HepG2 (cell line): ENCODE measurements at regions not wholly inside any gene's neighbourhood (a gene's known extent, or its start where the extent isn't known, plus 50 kb on each side); places are given as distances from the start of the nearest gene placed in this dataset.

Experiments
- ATAC-seq: fragments of 200-7000 bp; cut with Tn5 transposase; 3 replicates; pipeline ENCODE4 v1.9.1; 2020; ENCODE audit warnings: mild to moderate bottlenecking, moderate library complexity
- BruUV-seq: library from RNA; stranded (reverse); fragments of 400-500 nt; replicated peaks from 2 replicates; lab custom pipeline; 2021; lab: Mats Ljungman, UMichigan
- CTCF ChIA-PET: fragments of 300-600 bp; formaldehyde crosslinking; extraction: SDS; loops from one replicate; lab custom pipeline; 2021; ENCODE audit warnings: low total read pairs, inconsistent platforms, low intra/inter-chr PET ratio; lab: Yijun Ruan, JAX
- POLR2A ChIA-PET: fragments of 350-600 bp; sonication (Branson Sonifier 250); formaldehyde crosslinking; loops from one replicate; lab custom pipeline; 2020; ENCODE audit warnings: antibody characterized with exemption, inconsistent platforms; lab: Yijun Ruan, JAX
- DNase-seq: peaks from one replicate; pipeline ENCODE4 v3.0.0-alpha.2; 2015; ENCODE audit warnings: low spot score
- FAIRE-seq: peaks from 3 replicates; lab custom pipeline; 2011; peaks lifted over from hg19 to GRCh38; lab: Jason Lieb, UNC
- H2AFZ ChIP-seq: one replicate; pipeline ENCODE4 v1.6.1; 2011; ENCODE audit warnings: low read length, inconsistent platforms
- H3K27ac ChIP-seq: fragments of 300-600 bp; 3 replicates; pipeline ENCODE4 v1.8.0; 2011; ENCODE audit warnings: mixed run types, mild to moderate bottlenecking, mixed read lengths, low read length, inconsistent platforms; ENCODE audit not compliant: insufficient read depth; ENCODE audit errors: extremely low read length
- H3K27me3 ChIP-seq, 2 experiments: fragments of 200-600 bp in 1 of 2; 2 replicates in 1 of 2; 3 replicates in 1 of 2; pipeline versions ENCODE4 v1.6.0 to v1.8.0; 2011; ENCODE audit warnings: low read length in 2 of 2, mild to moderate bottlenecking in 2 of 2, moderate library complexity in 2 of 2, inconsistent platforms in 1 of 2; ENCODE audit not compliant: insufficient read depth in 2 of 2, control insufficient read depth in 1 of 2
- H3K36me3 ChIP-seq, 2 experiments: fragments of 200-600 bp in 1 of 2; replicated peaks in 1 of 2; 2 replicates in 1 of 2; 3 replicates in 1 of 2; pipeline versions ENCODE4 v1.5.1 to v1.8.0; 2011; ENCODE audit warnings: low read length in 2 of 2, inconsistent platforms in 1 of 2; ENCODE audit not compliant: insufficient read depth in 2 of 2, control insufficient read depth in 1 of 2
- H3K4me1 ChIP-seq: 2 replicates; pipeline ENCODE4 v1.5.1; 2012; ENCODE audit warnings: low read length, inconsistent platforms; ENCODE audit not compliant: insufficient read depth
- H3K4me2 ChIP-seq: 2 replicates; pipeline ENCODE4 v1.6.0; 2011; ENCODE audit warnings: low read depth, low read length, inconsistent platforms
- H3K4me3 ChIP-seq, 3 experiments: fragments of 200-600 bp in 1 of 3; sonication (generic), shearing (Covaris generic) in 1 of 3; replicated peaks in 1 of 3; 2 replicates each; pipeline ENCODE4 v1.5.1; 2011 to 2016; ENCODE audit warnings: low read length in 3 of 3, inconsistent platforms in 2 of 3, low read depth in 2 of 3, mild to moderate bottlenecking in 2 of 3, control low read depth in 1 of 3, mixed read lengths in 1 of 3; ENCODE audit not compliant: insufficient read depth in 1 of 3
- H3K79me2 ChIP-seq: one replicate; pipeline ENCODE4 v1.6.1; 2011; ENCODE audit warnings: low read length, inconsistent platforms; ENCODE audit not compliant: insufficient read depth
- H3K9ac ChIP-seq: 2 replicates; pipeline ENCODE4 v1.6.0; 2011; ENCODE audit warnings: mild to moderate bottlenecking, low read depth, low read length, inconsistent platforms; ENCODE audit not compliant: insufficient read depth
- H3K9me3 ChIP-seq: 2 replicates; pipeline ENCODE4 v1.5.1; 2012; ENCODE audit warnings: mild to moderate bottlenecking, low read length
- H4K20me1 ChIP-seq: 2 replicates; pipeline ENCODE4 v1.6.0; 2011; ENCODE audit warnings: inconsistent platforms, mild to moderate bottlenecking, low read length, moderate library complexity; ENCODE audit not compliant: insufficient read depth
- CERS6 ChIP-seq: sonication (generic); formaldehyde crosslinking; IDR thresholded peaks from 2 replicates; pipeline ENCODE4 v1.5.0; 2020; ENCODE audit warnings: missing genetic modification reagents
- EEA1 ChIP-seq: sonication (generic); formaldehyde crosslinking; IDR thresholded peaks from 2 replicates; pipeline ENCODE4 v1.5.1; 2020; ENCODE audit warnings: mild to moderate bottlenecking, missing genetic modification reagents, borderline replicate concordance
- FOXM1 ChIP-seq: sonication (generic); formaldehyde crosslinking; IDR thresholded peaks from 2 replicates; pipeline ENCODE4 v1.5.0; 2020; ENCODE audit warnings: missing genetic modification reagents
- MAFK ChIP-seq, 2 experiments: IDR thresholded peaks in 1 of 2; conservative IDR thresholded peaks in 1 of 2; 2 replicates each; pipeline ENCODE4 v1.6.1; 2011; ENCODE audit warnings: improper control_type of control experiment in 2 of 2, low read length in 2 of 2
- TOPORS ChIP-seq: sonication (generic); formaldehyde crosslinking; IDR thresholded peaks from 2 replicates; pipeline ENCODE4 v1.8.0; 2023; ENCODE audit warnings: mild to moderate bottlenecking, missing genetic modification reagents
- TRAFD1 ChIP-seq: sonication (generic); formaldehyde crosslinking; IDR thresholded peaks from 2 replicates; pipeline ENCODE4 v1.5.1; 2020; ENCODE audit warnings: missing genetic modification reagents, mild to moderate bottlenecking, borderline replicate concordance
- USF2 ChIP-seq, 2 experiments: sonication (generic) in 1 of 2; formaldehyde crosslinking in 1 of 2; IDR thresholded peaks; 2 replicates each; pipeline versions ENCODE4 v1.5.1 to v1.6.1; 2011 to 2020; ENCODE audit warnings: borderline replicate concordance in 1 of 2, low read depth in 1 of 2, low read length in 1 of 2, mild to moderate bottlenecking in 1 of 2, missing genetic modification reagents in 1 of 2, moderate library complexity in 1 of 2
- ZEB1 ChIP-seq: IDR thresholded peaks from 2 replicates; pipeline ENCODE4 v1.6.1; 2012; ENCODE audit warnings: mild to moderate bottlenecking, low read depth, inconsistent platforms; ENCODE audit not compliant: insufficient replicate concordance
- ZMAT5 ChIP-seq: sonication (generic); formaldehyde crosslinking; IDR thresholded peaks from 2 replicates; pipeline ENCODE4 v1.5.0; 2020; ENCODE audit warnings: mild to moderate bottlenecking, low read depth, missing genetic modification reagents, borderline replicate concordance
- ZNF331 ChIP-seq: sonication (generic); formaldehyde crosslinking; IDR thresholded peaks from 2 replicates; pipeline ENCODE4 v1.4.0; 2020; ENCODE audit warnings: missing genetic modification reagents
- ZNF350 ChIP-seq: sonication (generic); formaldehyde crosslinking; IDR thresholded peaks from 2 replicates; pipeline ENCODE4 v1.4.0; 2020; ENCODE audit warnings: mild to moderate bottlenecking, low read depth, missing genetic modification reagents, borderline replicate concordance
- WGBS: methylation state at CpG from one replicate; pipeline ENCODE4 v1.1.6; 2017; ENCODE audit warnings: low lambda C conversion rate; 5-methylcytosine and 5-hydroxymethylcytosine counted together
- in situ Hi-C: cut with HindIII; loops from 2 replicates; pipeline ENCODE4 v1.10.0; 2017; ENCODE audit warnings: low pct_unique_long_range_greater_than_20kb; ENCODE audit not compliant: extremely low pct_ligation_motif_present
- intact Hi-C: fragments of 100-400 bp; cut with micrococcal nuclease; formaldehyde crosslinking; loops from one replicate; pipeline ENCODE4 v1.10.0; 2022; ENCODE audit not compliant: unreplicated experiment

GRCh38 chr2:175872005-175872348, 130.1 kb downstream of the LNPK start:
- ChIA-PET CTCF (no interaction called here), POLR2A (no interaction called here)
- Histone ChIP-seq H2AFZ (no peak overlapping the region), H3K4me2 (no peak overlapping the region), H3K79me2 (no peaks in the 10 kb centered on the region), H3K9ac (no peak overlapping the region), H4K20me1 (no peaks in the 10 kb centered on the region), H3K27ac (no peak overlapping the region), H3K4me1 (no peaks in the 10 kb centered on the region), H3K36me3 (no peaks in the 10 kb centered on the region), H3K9me3 (no peaks in the 10 kb centered on the region), H3K27me3 (peaks cover 0 to 19% of the 10 kb centered on the region in 2 experiments; a peak in 2 of 5 replicates), H3K4me3 (no peak overlapping the region)
- BruUV-seq: no TSS peak
- FAIRE-seq (no peak), ATAC-seq (no peak), DNase-seq (no peak)
- 39% methylated on average over 5 of the region's 5 CpGs for WGBS
- intact Hi-C loops: no loop called here
- no peak for TF ChIP-seq FOXM1 (CRISPR knock-in tag)
- no peak for TF ChIP-seq TOPORS (CRISPR knock-in tag)
- in situ Hi-C loops: no loop called here

GRCh38 chr2:175871331-175872004, 130.6 kb downstream of the LNPK start:
- in situ Hi-C loops: no loop called here
- no peak overlapping the region for H3K27ac ChIP-seq
- no TSS peak for BruUV-seq
- H3K4me3 ChIP-seq: no peak overlapping the region
- no peaks in the 10 kb centered on the region for H3K36me3 ChIP-seq
- FAIRE-seq (no peak), DNase-seq (no peak)
- H3K9me3 ChIP-seq: no peaks in the 10 kb centered on the region
- POLR2A ChIA-PET: no interaction called here
- no peak overlapping the region for H3K9ac ChIP-seq
- WGBS: 12% methylated on average over 3 of the region's 3 CpGs
- H3K27me3 ChIP-seq: peaks cover 0 to 19% of the 10 kb centered on the region in 2 experiments; a peak in 2 of 5 replicates
- H3K4me1 ChIP-seq: no peaks in the 10 kb centered on the region
- TF ChIP-seq CERS6 (no peak), EEA1 (CRISPR knock-in tag) (no peak), MAFK (conservative IDR thresholded peaks at IDR 0.05 in 1 of 2, IDR thresholded peaks at IDR 0.05 in 1 of 2; ENCODE audit: low read length in 2 of 2) (no peak), ZNF350 (no peak), ZEB1 (no peak), USF2 (IDR thresholded peaks at IDR 0.05; ENCODE audit: low read depth, low read length) (no peak), USF2 (CRISPR knock-in tag; IDR thresholded peaks at IDR 0.05; ENCODE audit: borderline replicate concordance) (no peak), ZNF331 (CRISPR knock-in tag) (no peak), TRAFD1 (CRISPR knock-in tag) (no peak), ZMAT5 (no peak)
- TF ChIP-seq, all 625 proteins: peak for 0
- Histone ChIP-seq H3K4me2 (no peak overlapping the region), H3K79me2 (no peaks in the 10 kb centered on the region), H4K20me1 (no peaks in the 10 kb centered on the region), H2AFZ (no peak overlapping the region)
- ATAC-seq: no peak
- CTCF ChIA-PET: no interaction called here
- intact Hi-C loops: no loop called here
